Posterior vena cava (tissue), 2 donors: ENCODE measurements at regions not wholly inside any gene's neighbourhood (a gene's known extent, or its start where the extent isn't known, plus 50 kb on each side); places are given as distances from the start of the nearest gene placed in this dataset.
"Not testable (repeated sequence)": the region's sequence is repeated elsewhere in the genome, so short reads cannot be mapped to it uniquely, and the experiment has no call there.

Experiments
- DNase-seq: peaks from one replicate; pipeline ENCODE4 v3.0.0-alpha.2; 2020; ENCODE audit warnings: low spot score
- intact Hi-C, 2 donors: fragments of 100-400 bp; cut with DNase I; formaldehyde crosslinking; loops; one replicate each; pipeline versions ENCODE4 v1.14.1 to v1.14.2; 2022 to 2023
- donor health status: DM: yes; HTN: yes; CAD: no.
- donor health status: DM: yes; HTN: yes; CAD: no.

GRCh38 chr6:19892260-19892659, 55.1 kb downstream of the ID4 start:
- intact Hi-C loops = no loop called here
- DNase-seq = no peak

- intact Hi-C loops = no loop called here
- no peak for DNase-seq
Measured at GRCh38 chr6:19895866-19896692, 58.9 kb downstream of the ID4 start.

DNA sequence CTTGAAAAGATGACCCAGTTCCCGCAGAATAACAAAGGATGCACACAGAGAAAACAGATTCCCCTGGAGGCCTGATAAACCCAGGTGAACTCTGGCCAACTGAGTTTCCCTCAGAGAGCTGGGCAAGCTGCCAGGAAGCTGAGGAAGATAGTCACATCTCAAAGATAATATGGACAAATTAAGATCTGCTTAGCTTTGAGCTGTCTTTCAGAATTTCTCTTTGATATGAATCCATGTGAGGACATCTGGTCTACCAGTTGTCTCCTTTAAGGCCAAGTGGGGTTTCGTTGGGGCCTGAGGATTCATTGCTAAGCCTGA, 59.5 kb downstream of the ID4 start:
- DNase-seq = no peak
- intact Hi-C loops = no loop called here

GRCh38 chr6:19898141-19898740, 61.1 kb downstream of the ID4 start:
- DNase-seq = no peak
- intact Hi-C loops = no loop called here

GRCh38 chr6:19902201-19902600, 65.0 kb downstream of the ID4 start:
- no peak for DNase-seq
- intact Hi-C loops = loop anchor here in 1 of 2 donors (5.0 kb wide), 1 partner anchor 280 kb away; no protein-coding TSS in a partner anchor

- intact Hi-C loops = loop anchor here in 1 of 2 donors (5.0 kb wide), 1 partner anchor 278 kb away; no protein-coding TSS in a partner anchor
- DNase-seq = not testable (repeated sequence)
Measured at GRCh38 chr6:19904408-19904807, 67.2 kb downstream of the ID4 start.

DNA sequence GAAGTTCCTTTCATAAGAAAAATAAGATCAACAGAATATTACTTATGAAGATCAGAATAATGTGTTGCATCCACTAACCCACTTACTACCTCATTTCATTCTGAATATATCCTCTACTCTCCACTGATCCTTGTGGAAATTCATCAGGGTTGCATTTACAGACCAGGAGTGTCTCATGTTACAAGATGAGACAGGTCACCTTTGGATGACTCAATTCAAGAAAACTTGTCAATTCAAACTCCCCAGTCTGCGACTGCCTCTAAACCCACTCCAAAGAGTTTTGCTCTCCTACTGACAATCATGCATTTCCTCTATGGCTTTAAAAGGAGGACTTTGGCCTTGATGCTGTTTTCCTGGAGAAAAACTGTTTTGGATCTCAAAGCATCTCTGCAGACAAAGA, 68.4 kb downstream of the ID4 start:
- DNase-seq = no peak
- intact Hi-C loops = no loop called here

GRCh38 chr6:19906171-19906570, 69.0 kb downstream of the ID4 start:
- intact Hi-C loops = no loop called here
- no peak for DNase-seq

DNA sequence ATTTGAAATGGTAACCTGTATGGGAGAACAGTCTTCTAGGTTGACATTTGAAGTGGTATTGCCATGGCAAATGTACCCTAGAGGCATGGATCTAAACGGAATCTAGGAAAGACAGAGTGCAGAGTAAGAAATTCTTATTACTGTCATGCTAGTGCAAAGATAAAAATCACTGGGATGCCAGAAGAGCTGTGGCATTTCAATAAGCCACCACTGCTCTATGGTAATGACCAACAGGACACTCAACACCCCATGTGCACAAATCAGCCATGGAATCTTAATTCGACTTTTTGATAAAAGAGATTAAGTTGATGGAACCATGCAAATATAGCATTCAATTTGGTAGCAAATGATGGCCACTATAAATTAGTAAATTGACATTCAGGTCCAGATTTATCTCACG, 74.1 kb downstream of the ID4 start:
- intact Hi-C loops = no loop called here
- no peak for DNase-seq

GRCh38 chr6:19918436-19918835, 81.3 kb downstream of the ID4 start:
- intact Hi-C loops = no loop called here
- DNase-seq = no peak

DNA sequence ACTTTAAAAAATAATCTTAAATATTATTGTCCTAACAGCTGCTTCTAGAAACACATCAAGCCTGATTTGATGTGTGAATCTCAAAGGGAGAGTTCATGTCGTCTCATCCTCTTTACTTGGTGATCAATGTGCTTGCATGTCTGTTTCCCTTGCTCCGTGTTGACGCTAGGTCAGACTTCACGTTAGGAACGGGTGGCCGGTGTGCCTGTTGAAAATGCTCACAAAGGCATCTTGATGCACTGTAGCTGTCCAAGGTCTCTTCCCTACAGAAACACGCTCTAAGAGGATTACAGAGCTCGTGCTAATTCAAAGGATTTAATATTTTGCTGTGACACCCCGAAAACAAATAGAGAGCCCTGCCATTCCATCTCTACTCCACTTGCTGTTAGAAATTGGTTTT, 84.6 kb downstream of the ID4 start:
- intact Hi-C loops = no loop called here
- no peak for DNase-seq

DNA sequence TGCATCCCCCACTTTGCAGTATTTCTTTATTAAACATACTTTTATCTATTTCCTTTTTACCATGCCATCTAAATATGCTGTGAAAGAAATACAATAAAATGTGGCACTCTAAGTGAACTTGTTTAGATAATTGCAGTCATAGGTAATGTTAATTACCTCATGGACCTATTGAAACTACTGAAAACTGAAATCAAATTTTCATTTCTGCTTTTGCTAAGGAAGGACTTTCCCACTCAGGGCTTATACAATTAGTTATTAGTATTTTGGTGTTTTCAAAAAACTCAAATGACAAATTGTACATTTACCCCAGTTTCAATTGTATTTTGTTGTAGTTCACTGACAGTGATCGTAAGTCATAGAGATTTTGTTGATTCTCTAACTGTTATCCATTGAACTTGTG, 88.4 kb downstream of the ID4 start:
- intact Hi-C loops = no loop called here
- no peak for DNase-seq

- intact Hi-C loops = no loop called here
- DNase-seq = no peak
Measured at GRCh38 chr6:19928461-19928860, 91.3 kb downstream of the ID4 start.

- intact Hi-C loops = no loop called here
- DNase-seq = no peak
Measured at GRCh38 chr6:19929312-19929711, 92.1 kb downstream of the ID4 start.

DNA sequence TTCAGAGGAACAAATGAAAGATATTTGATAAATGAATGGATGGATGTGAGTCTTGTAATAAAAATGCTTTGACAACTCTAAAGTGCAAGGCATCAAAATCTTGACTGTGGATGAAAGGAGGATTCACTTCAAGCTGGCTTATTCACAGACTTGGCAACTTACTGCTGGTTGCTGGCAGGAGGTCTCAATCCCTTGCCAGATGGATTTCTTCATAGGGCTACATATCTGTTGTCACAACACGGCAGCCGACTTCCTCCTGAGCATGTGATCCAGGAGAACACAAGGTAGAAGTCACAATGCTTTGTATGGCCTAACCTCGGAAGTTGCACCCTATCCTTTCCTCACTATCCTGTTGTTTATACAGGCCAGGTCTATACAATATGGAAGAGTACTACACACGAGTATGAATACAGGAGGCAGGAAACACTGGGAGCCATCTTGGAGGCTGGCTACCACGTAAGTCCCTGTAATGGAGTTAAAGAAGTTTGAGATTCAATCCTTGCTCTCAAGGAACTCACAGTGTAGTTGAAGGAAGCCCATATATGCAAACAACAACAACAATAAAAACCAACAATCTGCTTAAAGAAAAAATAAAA, 97.9 kb downstream of the ID4 start:
- DNase-seq = no peak
- intact Hi-C loops = no loop called here

DNA sequence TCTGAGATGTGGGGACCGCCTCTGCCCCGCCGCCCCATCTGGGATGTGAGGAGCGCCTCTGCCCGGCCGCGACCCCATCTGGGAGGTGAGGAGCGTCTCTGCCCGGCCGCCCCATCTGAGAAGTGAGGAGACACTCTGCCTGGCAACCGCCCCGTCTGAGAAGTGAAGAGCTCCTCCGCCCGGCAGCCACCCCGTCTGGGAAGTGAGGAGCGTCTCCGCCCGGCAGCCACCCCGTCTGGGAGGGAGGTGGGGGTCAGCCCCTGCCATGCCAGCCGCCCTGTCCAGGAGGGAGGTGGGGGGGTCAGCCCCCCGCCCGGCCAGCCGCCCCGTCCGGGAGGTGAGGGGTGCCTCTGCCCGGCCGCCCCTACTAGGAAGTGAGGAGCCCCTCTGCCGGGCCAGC, 102.2 kb downstream of the ID4 start:
- intact Hi-C loops, DNase-seq: not testable (repeated sequence)

- intact Hi-C loops, DNase-seq: not testable (repeated sequence)
Measured at GRCh38 chr6:19939926-19940325, 102.8 kb downstream of the ID4 start.

DNA sequence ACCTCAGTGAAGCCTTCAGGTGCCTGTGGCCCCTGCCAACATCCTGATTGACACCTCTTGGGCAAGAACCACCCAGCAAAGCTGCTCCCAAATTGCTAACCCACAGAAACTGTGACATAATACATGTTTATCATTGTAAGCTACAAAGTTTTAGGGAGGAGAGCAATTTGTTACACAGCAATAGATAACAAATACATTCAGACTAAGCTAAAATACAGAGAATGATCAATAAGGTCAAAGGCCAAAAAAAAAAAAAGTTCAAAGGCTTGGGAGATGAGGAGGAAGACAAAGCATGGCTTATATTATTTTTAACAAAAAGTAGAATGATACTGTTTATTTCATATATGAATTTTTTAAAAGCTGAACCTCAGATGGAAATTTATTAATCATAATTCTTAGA, 105.9 kb downstream of the ID4 start:
- DNase-seq = no peak
- intact Hi-C loops = no loop called here

DNA sequence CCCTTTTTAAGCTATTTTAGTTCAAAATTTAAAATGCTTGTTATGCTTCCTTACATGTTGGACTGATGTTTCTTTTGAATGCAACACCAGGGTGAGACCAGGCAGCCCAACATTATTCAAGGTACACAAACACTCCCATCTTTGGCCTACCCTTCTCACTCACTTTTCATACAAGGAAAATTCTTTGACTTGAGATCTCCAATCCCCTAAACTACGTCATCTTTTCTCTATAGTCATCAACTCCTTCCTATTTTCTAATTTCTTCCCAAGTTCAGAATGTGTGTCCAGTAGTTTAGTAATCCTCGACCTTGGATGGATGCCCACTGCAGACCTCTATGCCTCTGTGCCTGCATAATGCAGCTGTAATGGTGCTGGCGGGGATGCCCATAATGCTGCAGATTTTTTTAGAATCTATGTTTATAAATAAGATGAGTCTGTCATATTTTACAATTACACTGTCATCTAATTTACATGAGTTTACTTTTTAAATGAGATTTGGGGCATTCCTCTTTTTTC, 108.7 kb downstream of the ID4 start:
- intact Hi-C loops = no loop called here
- DNase-seq = no peak

GRCh38 chr6:19949155-19949554, 112.0 kb downstream of the ID4 start:
- intact Hi-C loops = no loop called here
- no peak for DNase-seq

GRCh38 chr6:19964115-19964514, 126.9 kb downstream of the ID4 start:
- intact Hi-C loops = no loop called here
- no peak for DNase-seq
